NCI-H510A (cell line): ENCODE measurements at regions not wholly inside any gene's neighbourhood (a gene's known extent, or its start where the extent isn't known, plus 50 kb on each side); places are given as distances from the start of the nearest gene placed in this dataset.
"Not testable (repeated sequence)": the region's sequence is repeated elsewhere in the genome, so short reads cannot be mapped to it uniquely, and the experiment has no call there.

ENCODE experiments used
- DNase-seq: peaks from one replicate; lab custom pipeline; 2025; lab: John Stamatoyannopoulos, UW

DNA sequence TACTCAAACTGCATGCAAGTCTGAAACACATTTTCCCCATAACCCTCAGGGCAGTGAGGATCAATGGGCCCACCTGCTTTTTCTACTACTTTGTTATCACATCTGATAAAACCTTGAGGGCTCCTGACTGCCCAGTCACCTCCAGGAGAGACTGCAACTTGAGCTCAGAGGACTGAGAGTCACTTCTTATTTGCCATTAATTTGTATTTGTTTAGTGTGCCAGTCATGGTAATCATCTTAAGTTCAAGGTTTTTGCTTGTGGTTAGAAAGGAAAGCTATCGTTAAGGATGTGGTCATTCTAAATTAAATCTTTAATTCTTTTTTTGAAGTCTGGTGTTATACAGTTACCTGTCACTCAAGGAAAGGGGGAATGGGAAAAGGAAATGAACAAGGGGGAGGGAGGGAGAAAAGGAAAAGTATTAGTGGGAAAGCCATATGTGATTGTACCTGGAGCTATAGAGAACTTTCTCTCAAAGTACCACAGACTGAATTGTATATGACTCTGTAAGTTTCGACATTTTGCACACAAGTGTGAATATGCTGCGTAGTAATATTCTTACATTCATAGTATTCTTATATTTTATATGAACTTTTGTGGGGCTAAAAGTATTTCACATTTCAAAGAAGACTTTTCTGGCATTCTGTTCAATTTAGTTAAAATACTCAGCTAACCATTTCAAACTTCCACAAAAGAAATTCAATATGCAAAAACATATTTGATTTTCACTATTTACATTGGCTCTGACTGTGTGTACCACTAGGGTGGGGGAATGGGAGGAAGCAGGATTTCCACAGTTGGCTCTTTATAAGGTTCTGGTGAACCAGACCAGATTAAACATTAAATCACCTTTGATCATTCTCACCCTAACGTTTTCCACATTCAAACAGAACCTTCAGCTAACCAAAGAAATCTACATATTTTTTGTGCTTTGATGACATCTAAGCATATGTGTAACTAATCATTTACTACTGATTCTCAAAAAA is 166.5 kb upstream of the ATP11B start:
- no peak for DNase-seq

DNA sequence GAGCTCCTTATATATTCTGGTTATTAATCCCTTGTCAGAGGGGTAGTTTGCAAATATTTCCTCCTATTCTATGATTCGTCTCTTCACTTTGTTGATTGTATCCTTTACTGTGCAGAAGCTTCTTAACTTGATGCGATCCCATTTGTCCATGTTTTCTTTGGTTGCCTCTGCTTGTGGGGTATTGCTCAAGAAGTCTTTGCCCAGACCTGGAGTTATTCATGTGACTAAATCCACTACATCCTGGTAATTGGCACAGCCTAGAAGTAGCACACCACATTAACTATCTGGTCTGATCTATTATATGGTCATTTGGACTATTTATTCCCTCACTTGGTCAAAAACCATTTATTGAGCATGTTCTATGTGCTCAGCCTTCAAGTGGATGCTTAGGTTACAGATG is 164.8 kb upstream of the ATP11B start:
- DNase-seq = no peak

DNA sequence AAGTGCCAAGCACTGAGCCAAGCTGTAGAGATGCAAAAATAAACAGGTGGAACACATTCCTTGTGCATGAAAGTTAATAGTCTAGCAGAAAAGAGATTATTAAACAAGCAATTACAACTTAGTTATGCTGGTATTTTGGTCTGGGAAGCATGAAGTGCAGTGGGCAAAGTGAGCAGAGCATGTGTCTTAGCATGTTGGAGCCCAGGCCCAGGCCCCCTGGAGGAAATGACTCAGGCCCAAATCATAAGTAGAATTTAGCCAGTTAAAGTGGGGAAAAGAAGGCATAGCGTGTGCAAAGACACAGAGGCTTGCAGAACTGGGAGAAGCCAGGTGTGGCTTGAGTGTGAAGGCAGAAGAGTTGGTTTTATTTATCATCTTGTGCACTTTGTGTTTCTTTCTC is 163.8 kb upstream of the ATP11B start:
- no peak for DNase-seq

DNA sequence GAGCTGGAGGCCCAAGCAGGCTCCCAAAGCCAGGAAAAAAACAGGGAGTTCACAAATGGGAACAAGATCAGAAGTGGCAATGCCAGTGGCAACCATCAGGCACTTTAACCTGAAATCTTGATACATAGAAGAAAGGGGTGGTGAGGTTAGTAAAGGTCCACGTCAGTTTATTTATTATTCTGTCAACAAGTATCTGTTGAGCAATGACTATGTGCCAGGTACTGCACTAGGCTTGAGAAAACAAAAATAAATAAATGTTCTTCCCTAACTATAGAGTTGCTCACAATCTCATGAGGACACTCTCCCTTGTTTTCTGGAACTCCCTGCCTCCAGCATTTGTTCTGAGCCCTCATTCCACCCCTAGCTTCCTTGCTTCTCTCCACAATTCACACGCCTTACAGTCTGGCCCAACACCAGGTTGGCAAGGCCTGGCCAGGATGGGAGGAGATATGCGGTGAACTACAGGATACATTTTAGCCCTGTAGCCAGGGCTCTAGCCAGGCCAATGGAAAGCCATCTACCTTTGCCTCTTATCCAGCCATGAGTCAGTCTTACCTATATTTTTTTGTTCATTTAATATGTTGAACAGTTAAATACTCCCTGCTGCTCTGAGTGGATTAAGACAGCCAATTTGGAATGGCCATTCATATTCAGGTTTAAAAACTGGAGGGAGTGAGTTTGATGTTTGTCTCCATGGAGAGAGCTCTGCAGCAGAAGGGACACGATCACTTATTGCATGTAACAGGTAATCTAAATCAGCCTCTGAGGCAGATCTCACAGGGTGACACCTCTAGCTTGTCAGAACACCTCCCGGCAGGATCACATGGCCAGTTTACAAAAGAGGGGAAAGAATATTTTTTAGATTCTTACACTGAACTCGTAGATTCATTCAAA is 161.9 kb upstream of the ATP11B start:
- no peak for DNase-seq

DNA sequence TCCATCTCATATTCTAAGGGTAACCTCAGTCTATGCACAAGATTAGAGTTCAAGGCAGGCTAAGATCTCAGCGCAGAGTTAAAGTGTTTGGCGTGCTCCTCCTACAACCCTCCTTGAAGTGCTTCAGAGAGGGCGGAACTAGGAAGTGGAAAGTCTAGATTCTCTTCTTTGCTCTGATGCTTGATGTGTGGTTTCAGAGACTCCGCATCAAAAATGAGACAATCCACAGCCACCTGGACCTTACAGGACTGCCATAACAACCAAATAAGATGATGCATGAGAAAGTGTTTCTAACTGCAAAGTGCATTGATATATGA is 161.3 kb upstream of the ATP11B start:
- no peak for DNase-seq

DNA sequence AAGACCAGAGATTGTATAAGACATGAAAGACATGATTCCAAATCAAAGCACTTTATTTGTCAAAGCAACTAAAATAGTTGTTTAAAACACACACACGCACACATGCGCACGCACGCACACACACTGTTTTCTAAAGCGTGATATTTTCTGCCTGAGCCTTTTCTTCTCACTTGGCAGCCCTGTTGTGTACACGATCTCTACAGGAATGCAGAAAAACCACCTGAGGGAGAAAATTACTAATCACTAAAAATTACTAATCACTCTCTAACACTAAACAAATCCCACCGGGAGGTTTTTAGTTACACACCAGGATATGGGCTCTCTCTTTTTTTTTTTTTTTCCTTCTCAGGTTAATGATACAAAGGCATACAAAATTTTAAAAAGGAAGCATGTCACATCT is 160.1 kb upstream of the ATP11B start:
- no peak for DNase-seq

DNA sequence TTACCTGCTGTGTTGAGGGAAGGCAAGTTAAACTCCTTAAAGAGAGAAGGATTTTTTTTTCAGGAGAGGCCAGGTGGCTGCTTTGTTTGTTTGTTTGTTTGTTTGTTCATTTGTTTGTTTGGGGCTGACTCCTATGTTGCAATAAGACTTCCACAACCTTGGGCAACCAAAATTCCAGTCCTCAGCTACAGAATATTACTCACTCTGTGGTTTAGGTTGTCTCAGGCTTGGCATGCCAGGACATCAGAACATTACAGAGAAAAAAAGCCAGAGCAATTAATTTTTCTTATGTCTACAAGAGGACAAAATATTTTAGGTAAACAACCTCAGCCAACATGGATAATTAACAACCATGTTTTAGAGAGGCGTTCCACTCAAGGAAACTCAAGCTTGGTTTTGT is 156.7 kb upstream of the ATP11B start:
- no peak for DNase-seq

DNA sequence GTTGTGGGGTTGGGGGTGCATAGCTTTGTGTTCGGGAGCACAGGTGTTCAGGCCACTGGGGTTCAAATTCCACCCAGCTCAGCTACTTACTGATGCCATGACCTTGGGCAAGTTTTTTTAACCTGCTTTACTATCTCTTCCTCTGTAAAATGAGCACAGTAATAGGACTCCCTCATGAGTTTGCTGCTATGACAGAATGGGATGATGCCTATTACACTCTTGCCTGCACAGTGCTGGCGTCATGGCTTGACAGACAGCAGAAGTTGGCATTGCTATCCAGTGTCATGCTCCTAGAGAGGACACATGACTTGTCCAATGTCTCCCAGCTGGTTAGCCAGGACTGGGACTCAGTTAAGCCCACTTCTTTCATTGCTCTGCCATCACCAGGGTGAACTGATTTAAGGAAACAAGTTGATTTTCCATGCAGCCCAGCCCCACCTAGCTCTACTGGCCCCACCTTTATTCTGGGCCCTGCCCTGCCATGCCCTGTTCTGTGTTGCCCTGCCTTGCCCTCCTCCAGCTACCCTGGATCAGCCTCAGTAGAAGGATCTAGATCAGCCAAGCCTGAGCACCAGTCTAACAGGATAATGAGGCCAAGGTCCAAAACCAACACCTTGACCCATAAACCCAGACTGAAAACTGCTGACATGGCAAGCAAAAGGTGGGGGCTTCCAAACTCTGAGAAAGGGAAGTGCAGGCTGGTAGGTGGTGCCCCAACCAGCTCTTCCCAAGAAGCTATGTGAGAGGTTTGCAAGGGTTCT is 155.8 kb upstream of the ATP11B start:
- no peak for DNase-seq

DNA sequence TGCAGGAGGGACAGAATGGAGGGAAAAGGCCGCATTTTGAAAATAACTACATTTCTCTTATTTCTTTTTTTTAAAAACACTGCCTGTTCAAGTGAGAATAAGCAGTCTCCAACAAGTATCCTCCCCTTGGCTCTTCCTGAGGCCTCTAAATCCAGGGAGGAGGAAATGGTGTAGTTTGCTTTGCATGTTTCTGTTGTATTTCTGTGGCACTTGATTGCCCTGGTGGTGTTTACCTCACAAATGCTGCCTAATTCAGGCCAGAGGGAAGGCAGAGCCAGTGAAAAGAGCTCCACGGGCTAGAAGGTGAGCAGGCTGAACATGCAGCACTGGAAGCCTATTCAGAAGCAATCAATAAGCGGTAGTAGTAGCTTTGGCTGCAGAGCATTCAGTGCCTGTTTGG is 149.3 kb upstream of the ATP11B start:
- no peak for DNase-seq

DNA sequence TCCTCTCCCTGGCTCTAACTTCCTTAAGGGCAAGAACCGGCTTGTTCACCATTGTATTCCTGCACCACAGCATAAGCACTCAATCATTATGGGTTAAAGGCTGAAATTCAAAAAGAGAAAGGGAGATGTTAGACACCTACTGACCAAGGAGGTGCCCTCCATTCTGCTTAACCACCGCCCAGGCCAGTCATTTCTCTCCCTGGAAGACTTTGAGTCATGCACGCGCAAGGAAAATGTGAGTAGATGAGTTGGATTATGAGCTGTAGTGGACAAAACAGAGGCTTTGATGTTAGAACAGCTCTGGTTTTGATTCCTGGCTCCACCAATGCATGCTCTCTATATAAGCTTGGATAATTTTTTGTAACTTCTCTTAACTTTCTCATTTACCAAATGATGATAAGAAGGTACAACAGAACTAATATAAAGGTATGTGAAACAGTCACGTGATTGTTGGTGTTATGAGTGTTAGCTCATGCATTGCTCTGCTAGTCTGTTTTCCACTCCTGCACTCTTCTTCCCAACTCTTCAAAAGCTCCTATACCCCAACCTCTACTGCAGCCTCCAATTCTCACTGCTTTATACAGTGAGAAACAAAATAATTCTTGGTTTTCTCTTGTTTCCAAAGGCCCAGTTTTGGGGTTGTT is 148.4 kb upstream of the ATP11B start:
- DNase-seq = no peak

DNA sequence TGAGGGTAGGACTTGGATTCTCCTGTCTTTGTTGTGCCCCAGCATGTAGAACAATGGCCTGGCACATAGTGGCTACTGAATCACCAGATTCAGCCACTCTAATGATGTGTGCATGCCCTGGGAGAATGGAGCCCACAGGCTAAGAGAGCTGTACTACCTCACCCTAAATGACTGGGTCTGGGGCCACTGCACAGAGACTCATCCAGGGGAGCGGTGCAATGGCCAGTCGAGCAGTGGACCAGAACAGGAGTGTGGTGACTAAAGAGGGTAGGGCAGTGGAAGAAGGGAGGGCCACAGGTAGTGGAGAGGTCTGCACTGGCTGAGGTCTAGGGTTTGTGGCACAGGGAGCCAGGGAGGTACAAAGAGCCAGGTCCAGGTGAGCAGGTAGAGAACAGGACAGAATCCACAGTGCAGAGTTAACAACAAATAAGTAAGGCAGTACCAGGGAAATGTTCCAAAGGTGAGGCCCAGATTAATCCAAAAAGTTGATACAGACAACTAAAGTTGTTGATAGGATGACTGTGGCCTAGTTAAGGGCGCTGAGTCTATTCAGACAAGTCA is 142.7 kb upstream of the ATP11B start:
- DNase-seq = no peak

DNA sequence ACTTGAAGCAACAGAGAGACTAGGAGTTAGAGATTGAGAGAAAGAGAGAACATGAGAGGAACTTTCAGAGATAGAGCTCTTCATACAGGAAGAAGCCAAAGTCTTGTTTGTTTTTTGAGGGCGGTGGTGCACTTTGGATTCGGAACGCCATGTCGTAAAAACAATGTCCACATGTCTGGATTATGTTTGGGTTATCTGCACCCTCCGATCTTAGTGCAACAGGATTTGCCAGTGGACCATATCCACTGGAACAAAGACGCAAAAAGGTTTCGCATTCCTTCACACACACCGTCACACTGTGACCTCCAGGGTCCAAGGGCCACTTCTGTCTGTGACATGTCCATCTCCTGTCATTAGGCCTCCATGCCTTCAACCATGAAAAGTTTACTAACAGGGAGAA is 141.8 kb upstream of the ATP11B start:
- DNase-seq = no peak

DNA sequence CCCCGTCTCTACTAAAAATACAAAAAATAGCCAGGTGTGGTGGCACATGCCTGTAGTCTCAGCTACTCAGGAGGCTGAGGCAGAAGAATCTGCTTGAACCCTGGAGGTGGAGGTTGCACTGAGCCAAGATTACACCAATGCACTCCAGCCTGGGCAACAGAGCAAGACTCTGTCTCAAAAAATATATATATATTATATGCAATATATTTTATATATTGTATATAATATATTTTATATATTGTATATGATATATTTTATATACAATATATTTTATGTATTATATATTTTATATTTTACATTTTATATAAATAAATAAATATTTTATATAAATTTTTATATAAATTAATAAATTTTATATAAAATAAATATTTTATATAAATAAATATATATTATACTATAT is 140.2 kb upstream of the ATP11B start:
- DNase-seq = not testable (repeated sequence)

DNA sequence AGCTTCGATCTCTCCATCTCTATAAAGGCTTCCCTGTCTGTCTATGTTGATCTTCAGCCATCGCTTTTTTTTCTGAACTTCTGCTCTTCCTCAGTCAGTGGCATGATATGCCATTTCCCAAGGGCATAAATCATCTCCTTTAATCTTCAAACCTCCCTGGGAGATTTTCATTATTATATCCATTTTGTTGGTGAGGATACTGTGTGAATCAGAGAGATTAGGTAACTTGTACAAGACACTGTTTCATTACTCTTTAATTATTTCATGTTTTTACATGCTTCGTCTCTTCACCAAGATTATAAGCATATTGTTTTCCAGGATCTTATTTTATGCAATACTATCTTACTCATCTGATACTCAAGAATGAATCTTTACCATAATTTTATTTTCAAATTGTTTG is 124.8 kb upstream of the ATP11B start:
- no peak for DNase-seq

DNA sequence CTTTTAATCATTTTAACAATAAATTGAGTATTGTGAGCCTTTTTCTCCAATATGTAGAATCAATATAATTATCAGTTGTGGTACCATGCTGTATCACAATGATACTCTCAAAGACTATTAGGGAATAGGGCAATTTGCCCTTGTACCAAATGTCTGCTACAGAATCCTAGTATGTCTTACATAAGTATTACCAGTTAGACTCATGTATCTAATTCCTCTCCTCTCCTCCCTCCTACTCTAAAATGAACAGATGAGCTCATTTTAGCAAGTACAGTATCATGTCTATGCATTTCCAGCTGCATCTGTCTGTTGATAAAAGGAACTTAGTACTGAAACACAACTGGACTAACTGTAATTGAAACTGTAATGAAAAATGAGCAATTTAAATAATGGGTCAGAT is 124.3 kb upstream of the ATP11B start:
- DNase-seq = no peak

DNA sequence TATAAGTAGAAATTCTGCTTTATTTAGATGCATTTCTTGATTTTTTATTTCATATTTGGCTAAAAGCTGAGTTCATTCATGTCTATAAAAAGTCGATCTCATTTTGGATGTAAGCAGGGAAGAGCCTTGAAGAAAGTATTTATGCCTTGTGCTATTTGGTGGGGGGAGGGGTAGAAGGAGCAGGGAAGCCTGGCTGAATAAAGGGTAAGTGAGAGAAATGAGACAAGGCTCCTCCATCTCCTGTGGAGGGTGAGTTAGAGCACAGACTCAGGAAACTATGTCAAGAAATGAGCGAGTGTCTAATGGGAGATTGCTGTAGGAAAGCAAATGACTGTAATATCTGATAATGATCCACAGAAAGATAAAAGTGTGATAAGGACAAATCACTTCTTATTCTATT is 121.8 kb upstream of the ATP11B start:
- no peak for DNase-seq

DNA sequence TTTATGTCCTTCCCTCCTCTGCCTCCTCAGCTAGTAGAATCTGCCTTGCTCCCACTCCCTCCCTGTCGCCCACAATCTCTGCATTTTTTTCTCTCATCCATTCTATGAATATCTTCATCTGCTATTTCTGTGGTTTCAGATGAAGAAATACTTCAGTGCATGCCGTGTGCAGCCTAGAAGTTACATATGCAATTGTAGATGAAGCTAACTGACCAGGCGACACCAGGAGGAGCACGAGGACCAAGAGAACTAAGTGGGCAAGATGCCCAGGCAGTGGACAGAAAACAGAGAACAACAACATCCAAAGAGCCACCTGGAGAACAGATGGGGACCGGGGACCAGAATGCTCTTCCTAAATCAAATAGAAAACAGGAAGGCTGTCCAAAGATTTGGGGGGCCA is 121.4 kb upstream of the ATP11B start:
- no peak for DNase-seq

DNA sequence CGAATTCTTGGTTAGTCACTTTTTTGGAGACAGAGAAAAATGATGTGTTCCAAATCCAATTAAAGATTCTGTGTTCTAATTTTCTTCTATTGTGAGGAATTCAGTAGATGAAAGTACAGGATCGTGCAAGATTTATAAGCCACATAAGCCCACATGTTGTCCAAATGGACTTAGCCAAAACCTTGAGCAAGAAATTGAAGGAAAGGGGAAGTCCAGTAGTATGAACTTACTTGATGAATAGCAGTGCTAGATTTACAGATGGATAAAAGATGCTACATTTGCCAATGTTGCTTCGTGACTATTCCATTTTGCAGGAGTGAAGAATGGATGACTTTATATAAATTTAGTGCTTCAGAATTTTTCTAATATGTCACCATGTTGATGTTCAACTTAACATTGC is 120.0 kb upstream of the ATP11B start:
- DNase-seq = no peak

DNA sequence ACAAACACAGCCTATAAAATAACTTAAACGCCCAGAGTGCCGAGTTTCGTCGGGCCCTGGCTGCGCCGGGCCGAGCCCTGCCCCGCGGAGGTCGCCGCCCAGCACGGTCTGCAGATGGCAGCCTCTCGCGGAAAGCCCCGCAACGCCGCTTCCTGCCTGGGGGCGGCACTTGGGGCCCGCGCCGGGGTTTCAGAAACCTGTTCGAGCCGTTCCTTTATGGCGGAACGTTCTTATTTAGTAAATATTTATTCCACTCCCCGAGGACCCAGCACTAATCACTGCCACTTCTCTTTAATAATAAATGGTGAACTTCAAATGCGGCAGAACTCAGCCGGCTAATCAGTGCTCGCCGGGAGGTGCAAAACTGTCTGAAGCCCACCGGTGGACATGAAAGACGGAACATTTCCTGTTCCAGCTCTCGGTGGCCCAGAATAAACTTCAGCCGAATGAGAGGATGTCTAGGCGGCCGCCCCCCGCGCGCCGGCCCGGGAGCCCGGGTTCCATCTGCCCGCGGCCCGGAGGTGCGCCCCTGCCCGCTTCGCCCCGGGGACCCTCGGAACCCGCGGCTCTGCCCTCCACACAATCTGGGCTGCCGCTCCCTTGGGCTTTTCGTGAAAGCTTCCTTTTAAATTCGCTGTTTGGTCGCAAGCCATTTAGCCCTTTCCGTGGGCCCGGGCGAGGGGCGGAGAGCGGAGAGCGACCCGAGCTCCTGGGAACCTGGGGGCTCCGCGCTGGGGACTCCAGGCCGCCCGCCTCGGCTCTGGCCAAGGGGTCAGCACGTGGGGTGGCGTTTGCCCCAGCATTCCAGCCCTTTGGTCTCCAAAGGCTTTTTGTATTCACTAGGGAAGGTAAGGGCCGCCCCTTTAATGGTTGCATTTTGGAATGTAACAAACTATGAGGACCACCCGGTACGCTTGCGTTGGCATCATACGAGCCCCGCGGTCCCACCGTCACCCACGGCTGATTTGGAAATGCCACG is 110.8 kb upstream of the ATP11B start:
- peak; percentile 46 for DNase-seq

DNA sequence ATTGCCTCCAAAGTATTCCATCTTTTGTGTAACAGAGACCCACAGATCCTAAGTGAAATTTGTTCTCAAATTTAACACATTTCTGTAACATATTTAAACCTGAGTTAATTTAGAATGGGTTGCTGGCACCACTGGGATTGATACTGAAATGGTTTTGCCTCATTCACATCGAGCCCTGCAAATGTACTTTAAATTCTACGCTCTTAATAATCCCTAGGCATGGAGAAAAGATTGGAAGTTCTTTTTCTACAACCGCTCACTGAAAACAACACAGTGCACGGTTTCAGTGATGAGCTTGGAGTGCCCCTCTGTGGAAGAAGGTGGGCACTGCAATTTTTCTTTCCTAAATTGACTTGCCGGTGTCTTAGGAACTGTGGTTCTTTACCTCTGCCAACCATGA is 109.9 kb upstream of the ATP11B start:
- no peak for DNase-seq
